ENCODE measurements at regions not wholly inside any gene's neighbourhood (a gene's known extent, or its start where the extent isn't known, plus 50 kb on each side); places are given as distances from the start of the nearest gene placed in this dataset.
"Not testable (repeated sequence)": the region's sequence is repeated elsewhere in the genome, so short reads cannot be mapped to it uniquely, and the experiment has no call there.

DNA sequence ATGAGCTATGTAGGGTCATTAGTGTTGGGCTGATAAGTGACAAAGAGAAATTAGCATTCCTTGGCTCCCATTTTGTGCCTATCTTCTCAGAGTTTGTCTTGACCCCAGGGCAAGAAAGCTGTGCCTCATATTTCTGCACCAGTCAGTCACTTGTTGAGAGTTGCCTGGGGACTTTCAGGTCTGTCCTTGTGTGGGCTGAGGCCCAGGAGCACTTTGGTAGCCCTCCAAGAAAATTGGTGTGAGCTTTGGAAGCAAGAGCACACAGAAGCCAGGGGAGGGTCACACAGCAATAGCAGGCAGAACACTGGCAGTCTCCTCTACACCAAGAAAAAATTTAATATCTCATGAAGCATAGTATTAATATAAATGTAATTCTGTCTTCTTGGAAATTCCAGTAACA is 239.9 kb downstream of the NPR3 start:
- DNase-seq (no peak), ATAC-seq (no peak)
- Histone ChIP-seq H3K79me2 (ENCODE audit: low read length) (no peaks in the 10 kb centered on the region), H3K9me3 (ENCODE audit: low read length) (no peaks in the 10 kb centered on the region), H3K27me3 (ENCODE audit: low read length) (no peaks in the 10 kb centered on the region), H4K20me1 (ENCODE audit: low read length) (no peaks in the 10 kb centered on the region), H3K36me3 (ENCODE audit: low read depth, low read length) (no peaks in the 10 kb centered on the region), H3K4me3 (ENCODE audit: low read length) (no peak overlapping the region), H2AFZ (ENCODE audit: low read length) (no peak overlapping the region), H3K9ac (ENCODE audit: low read length) (no peak overlapping the region), H3K4me2 (ENCODE audit: low read length) (no peak overlapping the region), H3K9me2 (replicated peaks; ENCODE audit: low read length) (no peaks in the 10 kb centered on the region), H3K4me1 (ENCODE audit: insufficient read depth, low read length) (peaks cover 7% of the 10 kb centered on the region), H3F3A (ENCODE audit: low read length, unreplicated experiment) (no peaks in the 10 kb centered on the region), H3K27ac (ENCODE audit: low read length) (no peak overlapping the region)
- ChIA-PET POLR2A (ENCODE audit: unreplicated experiment) (no interaction called here), CTCF (no interaction called here)
- no TSS peak for BruUV-seq (replicated peaks)
- intact Hi-C loops (cut with micrococcal nuclease): no loop called here
- TF ChIP-seq EZH2 (IDR thresholded peaks at IDR 0.05; ENCODE audit: low read length, unreplicated experiment): no peak
- TF ChIP-seq, protein P1, sequence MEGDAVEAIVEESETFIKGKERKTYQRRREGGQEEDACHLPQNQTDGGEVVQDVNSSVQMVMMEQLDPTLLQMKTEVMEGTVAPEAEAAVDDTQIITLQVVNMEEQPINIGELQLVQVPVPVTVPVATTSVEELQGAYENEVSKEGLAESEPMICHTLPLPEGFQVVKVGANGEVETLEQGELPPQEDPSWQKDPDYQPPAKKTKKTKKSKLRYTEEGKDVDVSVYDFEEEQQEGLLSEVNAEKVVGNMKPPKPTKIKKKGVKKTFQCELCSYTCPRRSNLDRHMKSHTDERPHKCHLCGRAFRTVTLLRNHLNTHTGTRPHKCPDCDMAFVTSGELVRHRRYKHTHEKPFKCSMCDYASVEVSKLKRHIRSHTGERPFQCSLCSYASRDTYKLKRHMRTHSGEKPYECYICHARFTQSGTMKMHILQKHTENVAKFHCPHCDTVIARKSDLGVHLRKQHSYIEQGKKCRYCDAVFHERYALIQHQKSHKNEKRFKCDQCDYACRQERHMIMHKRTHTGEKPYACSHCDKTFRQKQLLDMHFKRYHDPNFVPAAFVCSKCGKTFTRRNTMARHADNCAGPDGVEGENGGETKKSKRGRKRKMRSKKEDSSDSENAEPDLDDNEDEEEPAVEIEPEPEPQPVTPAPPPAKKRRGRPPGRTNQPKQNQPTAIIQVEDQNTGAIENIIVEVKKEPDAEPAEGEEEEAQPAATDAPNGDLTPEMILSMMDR (conservative IDR thresholded peaks at IDR 0.05; ENCODE audit: low read depth, low read length): no peak
- TF ChIP-seq EZH2phosphoT487 (IDR thresholded peaks at IDR 0.05; ENCODE audit: borderline replicate concordance, low read length): no peak

DNA sequence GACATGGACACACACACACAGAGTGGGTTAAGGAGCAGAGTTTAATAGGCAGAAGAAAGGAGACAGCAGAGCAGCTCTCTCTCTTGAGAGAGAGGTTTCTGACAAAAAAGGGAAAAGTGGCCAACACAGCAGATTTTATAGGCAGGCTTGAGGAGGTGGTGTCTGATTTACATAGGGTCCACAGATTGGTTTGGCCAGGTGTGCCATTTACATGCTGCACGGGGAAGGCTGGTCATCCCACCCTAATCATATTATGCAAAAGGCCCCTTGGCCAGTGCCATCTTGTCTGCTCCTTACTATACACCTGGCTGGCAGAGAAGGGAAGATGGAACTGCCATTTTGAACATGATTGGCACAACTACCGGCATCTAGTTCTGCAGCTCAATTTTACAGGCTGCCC is 240.8 kb downstream of the NPR3 start:
- no peaks in the 10 kb centered on the region for H3K9me3 ChIP-seq (ENCODE audit: low read length)
- no peaks in the 10 kb centered on the region for H3K9me2 ChIP-seq (replicated peaks; ENCODE audit: low read length)
- CTCF ChIA-PET: no interaction called here
- no peak overlapping the region for H3K4me2 ChIP-seq (ENCODE audit: low read length)
- POLR2A ChIA-PET (ENCODE audit: unreplicated experiment): no interaction called here
- no peaks in the 10 kb centered on the region for H3K27me3 ChIP-seq (ENCODE audit: low read length)
- H2AFZ ChIP-seq (ENCODE audit: low read length): no peak overlapping the region
- H3K79me2 ChIP-seq (ENCODE audit: low read length): no peaks in the 10 kb centered on the region
- no TSS peak for BruUV-seq (replicated peaks)
- no peak for ATAC-seq
- H3F3A ChIP-seq (ENCODE audit: low read length, unreplicated experiment): no peaks in the 10 kb centered on the region
- H3K36me3 ChIP-seq (ENCODE audit: low read depth, low read length): no peaks in the 10 kb centered on the region
- peaks cover 7% of the 10 kb centered on the region for H3K4me1 ChIP-seq (ENCODE audit: insufficient read depth, low read length)
- H3K4me3 ChIP-seq (ENCODE audit: low read length): no peak overlapping the region
- H4K20me1 ChIP-seq (ENCODE audit: low read length): no peaks in the 10 kb centered on the region
- H3K27ac ChIP-seq (ENCODE audit: low read length): no peak overlapping the region
- DNase-seq: no peak
- no peak for TF ChIP-seq EZH2phosphoT487 (IDR thresholded peaks at IDR 0.05; ENCODE audit: borderline replicate concordance, low read length)
- TF ChIP-seq, protein P1 (conservative IDR thresholded peaks at IDR 0.05; ENCODE audit: low read depth, low read length): no peak
- TF ChIP-seq EZH2 (IDR thresholded peaks at IDR 0.05; ENCODE audit: low read length, unreplicated experiment): no peak
- no peak overlapping the region for H3K9ac ChIP-seq (ENCODE audit: low read length)
- intact Hi-C loops (cut with micrococcal nuclease): no loop called here

DNA sequence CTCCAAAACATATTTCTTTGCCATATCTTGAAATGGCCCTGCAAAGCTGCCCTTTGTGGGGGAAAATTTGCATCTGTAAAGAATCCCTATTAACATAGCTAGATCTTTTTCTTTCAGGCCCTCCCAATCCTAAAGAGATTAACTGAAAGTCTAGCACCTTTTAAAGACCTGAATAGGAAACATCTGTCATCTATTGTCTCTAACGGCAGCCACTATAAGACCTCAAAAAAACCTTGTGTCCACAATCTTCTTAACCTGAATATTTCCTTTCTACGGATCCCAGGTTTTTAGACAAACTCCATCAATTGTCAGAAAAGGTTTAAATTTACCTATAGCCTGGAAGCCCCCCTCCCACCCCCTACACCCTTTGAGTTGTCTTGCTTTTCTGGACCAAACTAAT is 241.3 kb downstream of the NPR3 start:
- H3K27ac ChIP-seq (ENCODE audit: low read length); H3K9ac ChIP-seq (ENCODE audit: low read length); H3K27me3 ChIP-seq (ENCODE audit: low read length); POLR2A ChIA-PET (ENCODE audit: unreplicated experiment); H2AFZ ChIP-seq (ENCODE audit: low read length); H3K9me2 ChIP-seq (replicated peaks; ENCODE audit: low read length); H3K9me3 ChIP-seq (ENCODE audit: low read length); intact Hi-C loops (cut with micrococcal nuclease); H3K36me3 ChIP-seq (ENCODE audit: low read depth, low read length); DNase-seq; H3K4me3 ChIP-seq (ENCODE audit: low read length); H3F3A ChIP-seq (ENCODE audit: low read length, unreplicated experiment); H3K4me1 ChIP-seq (ENCODE audit: insufficient read depth, low read length); H3K79me2 ChIP-seq (ENCODE audit: low read length); BruUV-seq (replicated peaks); CTCF ChIA-PET; ATAC-seq; H3K4me2 ChIP-seq (ENCODE audit: low read length); H4K20me1 ChIP-seq (ENCODE audit: low read length): not testable (repeated sequence)

Measured in PC-3 (cell line).